H1 (cell line): ENCODE measurements at regions not wholly inside any gene's neighbourhood (a gene's known extent, or its start where the extent isn't known, plus 50 kb on each side); places are given as distances from the start of the nearest gene placed in this dataset.

Experiments
- CTCF ChIA-PET: fragments of 300-600 bp; sonication (Branson Sonifier 250); formaldehyde crosslinking; loops from one replicate; lab custom pipeline; 2021; ENCODE audit not compliant: partially characterized antibody; lab: Charles Lee
- POLR2A ChIA-PET: fragments of 300-600 bp; sonication (Branson Sonifier 250); formaldehyde crosslinking; loops from one replicate; lab custom pipeline; 2021; ENCODE audit warnings: inconsistent platforms; ENCODE audit not compliant: partially characterized antibody; lab: Charles Lee
- DNase-seq, 2 experiments: peaks; one replicate each; pipeline versions ENCODE4 v3.0.0 to v3.0.0-alpha.2; 2010 to 2022; ENCODE audit warnings: low spot score in 2 of 2, low read depth in 1 of 2, mixed read lengths in 1 of 2
- FAIRE-seq: peaks from 2 replicates; lab custom pipeline; 2011; peaks lifted over from hg19 to GRCh38; lab: Jason Lieb, UNC
- H2AFZ ChIP-seq: 2 replicates; pipeline ENCODE4 v1.8.1; 2012; ENCODE audit warnings: low read length, inconsistent platforms
- H2AK5ac ChIP-seq: 2 replicates; pipeline ENCODE4 v1.6.1; 2013; ENCODE audit warnings: low read depth, low read length
- H2BK120ac ChIP-seq: replicated peaks from 2 replicates; pipeline ENCODE3; 2013; ENCODE audit warnings: low read depth, low read length, inconsistent platforms
- H2BK12ac ChIP-seq: 2 replicates; pipeline ENCODE4 v1.6.1; 2013; ENCODE audit warnings: low read depth, low read length
- H2BK15ac ChIP-seq: 2 replicates; pipeline ENCODE4 v1.6.1; 2013; ENCODE audit warnings: low read length
- H2BK20ac ChIP-seq: 2 replicates; pipeline ENCODE4 v1.6.1; 2013; ENCODE audit warnings: low read length
- H2BK5ac ChIP-seq: 2 replicates; pipeline ENCODE4 v1.6.1; 2013; ENCODE audit warnings: low read depth, low read length
- H3K14ac ChIP-seq: 2 replicates; pipeline ENCODE4 v1.6.1; 2013; ENCODE audit warnings: inconsistent platforms; ENCODE audit not compliant: insufficient read length
- H3K18ac ChIP-seq: 2 replicates; pipeline ENCODE4 v1.6.1; 2013; ENCODE audit warnings: low read length; ENCODE audit errors: extremely low read depth
- H3K23ac ChIP-seq: 2 replicates; pipeline ENCODE4 v1.6.1; 2013; ENCODE audit warnings: inconsistent platforms; ENCODE audit not compliant: insufficient read length
- H3K23me2 ChIP-seq: 2 replicates; pipeline ENCODE4 v1.6.1; 2013; ENCODE audit warnings: low read depth, low read length
- H3K27ac ChIP-seq: 2 replicates; pipeline ENCODE4 v1.6.1; 2011; ENCODE audit warnings: low read depth, low read length, inconsistent platforms
- H3K27me3 ChIP-seq, 4 experiments: replicated peaks in 1 of 4; 1 replicate in 1 of 4; 2 replicates in 3 of 4; pipeline versions ENCODE4 v1.6.1 to v1.8.1; 2011 to 2013; ENCODE audit warnings: low read length in 3 of 4, mild to moderate bottlenecking in 3 of 4, inconsistent platforms in 2 of 4, mixed read lengths in 2 of 4, moderate library complexity in 1 of 4; ENCODE audit not compliant: control insufficient read depth in 3 of 4, insufficient read depth in 3 of 4; ENCODE audit errors: extremely low read depth in 1 of 4
- H3K36me3 ChIP-seq, 4 experiments: 2 replicates each; pipeline versions ENCODE4 v1.6.1 to v1.8.1; 2011 to 2013; ENCODE audit warnings: mild to moderate bottlenecking in 4 of 4, low read length in 3 of 4, moderate library complexity in 2 of 4, control low read depth in 1 of 4, inconsistent platforms in 1 of 4; ENCODE audit not compliant: insufficient read depth in 4 of 4, control insufficient read depth in 2 of 4
- H3K4ac ChIP-seq: replicated peaks from 2 replicates; pipeline ENCODE3; 2013; ENCODE audit warnings: low read length, low read depth, mixed read lengths, inconsistent platforms; ENCODE audit not compliant: insufficient read length
- H3K4me1 ChIP-seq, 4 experiments: replicated peaks in 1 of 4; 1 replicate in 1 of 4; 2 replicates in 3 of 4; pipeline versions ENCODE4 v1.6.1 to v1.8.1; 2011 to 2013; ENCODE audit warnings: low read length in 3 of 4, inconsistent platforms in 2 of 4, mixed read lengths in 1 of 4; ENCODE audit not compliant: insufficient read depth in 4 of 4, control insufficient read depth in 3 of 4
- H3K4me2 ChIP-seq, 2 experiments: 2 replicates each; pipeline versions ENCODE4 v1.6.1 to v1.8.1; 2011 to 2013; ENCODE audit warnings: low read depth in 2 of 2, low read length in 2 of 2, control low read depth in 1 of 2, inconsistent platforms in 1 of 2, mild to moderate bottlenecking in 1 of 2; ENCODE audit not compliant: insufficient read depth in 1 of 2
- H3K4me3 ChIP-seq, 4 experiments: fragments of 200-600, 300-600 bp in 1 of 4; sonication (generic), shearing (Covaris generic), sonication (Bioruptor Twin) in 1 of 4; 2 replicates each; pipeline versions ENCODE4 v1.5.1 to v1.8.1; 2011 to 2016; ENCODE audit warnings: low read length in 4 of 4, low read depth in 3 of 4, control low read depth in 2 of 4, inconsistent platforms in 2 of 4, mild to moderate bottlenecking in 2 of 4, mixed read lengths in 1 of 4, moderate library complexity in 1 of 4; ENCODE audit not compliant: insufficient read depth in 2 of 4; ENCODE audit errors: extremely low read depth in 1 of 4
- H3K56ac ChIP-seq: replicated peaks from 2 replicates; pipeline ENCODE3; 2013; ENCODE audit warnings: low read depth, mild to moderate bottlenecking, mixed read lengths, low read length, inconsistent platforms; ENCODE audit not compliant: insufficient read length
- H3K79me1 ChIP-seq: 2 replicates; pipeline ENCODE4 v1.6.1; 2013; ENCODE audit warnings: low read depth, low read length, control low read depth
- H3K79me2 ChIP-seq, 2 experiments: 2 replicates each; pipeline versions ENCODE4 v1.6.1 to v1.8.1; 2012 to 2013; ENCODE audit warnings: low read length in 2 of 2, mild to moderate bottlenecking in 2 of 2, inconsistent platforms in 1 of 2; ENCODE audit not compliant: insufficient read depth in 2 of 2, control insufficient read depth in 1 of 2
- H3K9ac ChIP-seq, 4 experiments: replicated peaks in 1 of 4; 1 replicate in 1 of 4; 2 replicates in 3 of 4; pipeline versions ENCODE4 v1.6.1 to v1.8.1; 2011 to 2013; ENCODE audit warnings: low read depth in 3 of 4, low read length in 3 of 4, control low read depth in 2 of 4, mild to moderate bottlenecking in 2 of 4, moderate library complexity in 2 of 4, inconsistent platforms in 1 of 4; ENCODE audit errors: extremely low read depth in 1 of 4
- H3K9me3 ChIP-seq, 2 experiments: 2 replicates each; pipeline versions ENCODE4 v1.6.1 to v1.8.1; 2012 to 2013; ENCODE audit warnings: mild to moderate bottlenecking in 2 of 2, moderate library complexity in 2 of 2, control low read depth in 1 of 2, inconsistent platforms in 1 of 2, low read depth in 1 of 2, low read length in 1 of 2, mixed read lengths in 1 of 2; ENCODE audit not compliant: insufficient read depth in 2 of 2
- H4K20me1 ChIP-seq, 2 experiments: replicated peaks in 1 of 2; 2 replicates each; pipeline versions ENCODE3 to v1.8.1; 2011 to 2013; ENCODE audit warnings: inconsistent platforms in 2 of 2, low read length in 2 of 2, mild to moderate bottlenecking in 1 of 2; ENCODE audit not compliant: insufficient read depth in 2 of 2, control insufficient read depth in 1 of 2
- H4K5ac ChIP-seq: 2 replicates; pipeline ENCODE4 v1.6.1; 2013; ENCODE audit warnings: low read length, low read depth, mixed read lengths, inconsistent platforms; ENCODE audit not compliant: insufficient read length
- H4K8ac ChIP-seq: 2 replicates; pipeline ENCODE4 v1.8.0; 2013; ENCODE audit warnings: mild to moderate bottlenecking, moderate library complexity, low read length, inconsistent platforms; ENCODE audit not compliant: insufficient read depth; ENCODE audit errors: extremely low read depth
- H4K91ac ChIP-seq: replicated peaks from 2 replicates; pipeline ENCODE3; 2013; ENCODE audit warnings: low read length, mixed read lengths, inconsistent platforms; ENCODE audit not compliant: insufficient read length
- EGR1 ChIP-seq: IDR thresholded peaks from 2 replicates; pipeline ENCODE4 v1.6.1; 2011; ENCODE audit warnings: low read depth, low read length, borderline replicate concordance
- WGBS, 2 experiments: shearing (Covaris generic) in 1 of 2; methylation state at CpG; one replicate each; pipeline versions ENCODE4 v1.1.6 to v1.1.7; 2013 to 2015; ENCODE audit warnings: low lambda C conversion rate in 2 of 2, mixed read lengths in 2 of 2, inconsistent platforms in 1 of 2, low coverage in 1 of 2, missing lambda C conversion rate in 1 of 2; ENCODE audit not compliant: insufficient replicate concordance in 2 of 2, insufficient coverage in 1 of 2, insufficient read length in 1 of 2; ENCODE audit errors: extremely low coverage in 1 of 2, missing lambda C conversion rate in 1 of 2; 5-methylcytosine and 5-hydroxymethylcytosine counted together

- no peaks in the 10 kb centered on the region for H3K27me3 ChIP-seq
- no peak overlapping the region for H3K18ac ChIP-seq
- no peak overlapping the region for H4K5ac ChIP-seq
- H2BK120ac ChIP-seq, result no peak overlapping the region
- H3K23ac ChIP-seq, result no peak overlapping the region
- H3K9me3 ChIP-seq, result peaks cover 22 to 26% of the 10 kb centered on the region in 2 experiments
- H4K8ac ChIP-seq, result no peak overlapping the region
- WGBS, 2 experiments, result 91% methylated on average over 3 of the region's 3 CpGs; no CpG with 5 or more reads in 1 of the 2 experiments
- no peaks in the 10 kb centered on the region for H4K20me1 ChIP-seq
- H3K79me2 ChIP-seq, result no peaks in the 10 kb centered on the region
- TF ChIP-seq EGR1, result no peak
- H3K79me1 ChIP-seq, result no peaks in the 10 kb centered on the region
- CTCF ChIA-PET, result no interaction called here
- no peaks in the 10 kb centered on the region for H3K23me2 ChIP-seq
- no peak for FAIRE-seq
- no peak overlapping the region; a peak in 1 of 4 replicates for H3K4me2 ChIP-seq
- peaks cover 0 to 6% (median 2%) of the 10 kb centered on the region in 4 experiments; a peak in 2 of 7 replicates for H3K4me1 ChIP-seq
- no peak overlapping the region for H2BK20ac ChIP-seq
- H2AFZ ChIP-seq, result no peak overlapping the region
- no peak overlapping the region for H2BK5ac ChIP-seq
- H3K14ac ChIP-seq, result no peak overlapping the region
- H2AK5ac ChIP-seq, result no peak overlapping the region
- H2BK15ac ChIP-seq, result no peak overlapping the region
- no peak overlapping the region for H3K27ac ChIP-seq
- no peak overlapping the region for H3K9ac ChIP-seq
- no peak overlapping the region for H3K4me3 ChIP-seq
- no peak for DNase-seq
- no peak overlapping the region for H2BK12ac ChIP-seq
- no peaks in the 10 kb centered on the region for H3K36me3 ChIP-seq
- POLR2A ChIA-PET, result no interaction called here
- no peak overlapping the region for H3K56ac ChIP-seq
- no peak overlapping the region for H4K91ac ChIP-seq
- H3K4ac ChIP-seq, result no peak overlapping the region
Observed at GRCh38 chr2:228527197-228527881, 345.9 kb upstream of the SPHKAP start.
